Activated gamma-delta T cell treated with anti-CD3 and anti-CD28 coated beads, Interleukin-2, amount 50 U/mL, for 16 hours (primary cell): ENCODE measurements at regions not wholly inside any gene's neighbourhood (a gene's known extent, or its start where the extent isn't known, plus 50 kb on each side); places are given as distances from the start of the nearest gene placed in this dataset.
"Not testable (repeated sequence)": the region's sequence is repeated elsewhere in the genome, so short reads cannot be mapped to it uniquely, and the experiment has no call there.

Experiments
- DNase-seq: peaks from one replicate; pipeline ENCODE4 v3.0.0-alpha.2; 2020; ENCODE audit warnings: low read depth

- no peak for DNase-seq
Observed at GRCh38 chr22:46040471-46041465, 63.8 kb upstream of the WNT7B start.

DNA sequence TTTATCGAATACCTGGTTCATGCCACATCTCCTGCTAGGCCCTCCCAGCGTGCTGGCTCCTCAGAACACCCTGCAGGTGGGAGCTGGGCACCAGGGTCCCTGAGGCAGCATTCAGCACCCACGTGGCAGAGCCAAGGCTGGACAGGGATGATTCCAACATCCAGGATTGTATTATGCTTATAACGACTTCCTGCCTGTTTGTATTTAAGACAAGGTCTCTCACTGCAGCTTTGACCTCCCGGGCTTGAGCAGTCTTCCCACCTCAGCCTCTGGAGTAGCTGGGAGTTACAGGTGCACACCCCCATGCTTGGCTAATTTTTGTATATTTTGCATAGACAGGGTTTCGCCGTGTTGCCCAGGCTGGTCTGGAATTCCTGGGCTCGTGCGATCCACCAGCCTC lies 64.7 kb upstream of the WNT7B start:
- DNase-seq: no peak

DNA sequence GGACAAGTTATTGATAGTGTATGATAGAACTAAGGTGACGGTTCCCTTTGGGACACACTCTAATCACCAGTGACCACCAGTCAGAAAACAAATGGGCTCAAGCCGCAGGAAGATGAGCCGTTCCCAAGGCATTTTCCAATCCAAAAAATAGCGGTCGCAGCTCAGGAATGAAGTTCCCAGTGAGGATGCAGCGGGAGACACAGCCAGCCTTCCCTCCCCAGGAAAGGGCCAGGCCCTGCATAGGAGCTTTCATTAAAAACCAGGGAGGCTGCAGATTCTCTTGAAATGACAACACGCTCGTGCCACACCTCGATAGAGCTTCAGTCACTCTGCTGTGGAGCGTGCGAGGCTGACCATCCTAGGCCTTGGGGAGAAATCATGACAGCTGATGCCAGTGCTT lies 65.8 kb upstream of the WNT7B start:
- no peak for DNase-seq

DNA sequence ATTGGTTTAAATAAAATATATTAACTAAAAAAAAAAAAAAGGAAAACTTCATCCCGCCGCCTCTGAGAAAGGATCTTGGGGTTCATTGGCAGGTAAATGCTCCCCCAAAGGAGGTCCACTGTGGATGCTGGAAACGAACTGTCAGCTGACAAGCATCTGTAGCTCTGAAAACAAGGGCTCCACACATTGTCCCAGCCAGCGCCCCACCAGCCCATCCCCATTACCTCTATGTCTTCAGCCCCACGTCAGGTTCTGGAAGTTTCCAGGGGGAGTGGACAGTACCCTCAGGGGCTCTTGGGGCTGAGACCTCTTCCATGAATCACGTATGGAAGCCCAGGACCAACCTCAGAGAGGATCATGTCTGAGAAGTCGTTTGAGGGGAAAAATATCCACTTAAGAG lies 66.4 kb upstream of the WNT7B start:
- no peak for DNase-seq

- no peak for DNase-seq
Observed at GRCh38 chr22:46043816-46044620, 67.1 kb upstream of the WNT7B start.

GRCh38 chr22:46044621-46045458 lies 67.9 kb upstream of the WNT7B start:
- DNase-seq: no peak

DNA sequence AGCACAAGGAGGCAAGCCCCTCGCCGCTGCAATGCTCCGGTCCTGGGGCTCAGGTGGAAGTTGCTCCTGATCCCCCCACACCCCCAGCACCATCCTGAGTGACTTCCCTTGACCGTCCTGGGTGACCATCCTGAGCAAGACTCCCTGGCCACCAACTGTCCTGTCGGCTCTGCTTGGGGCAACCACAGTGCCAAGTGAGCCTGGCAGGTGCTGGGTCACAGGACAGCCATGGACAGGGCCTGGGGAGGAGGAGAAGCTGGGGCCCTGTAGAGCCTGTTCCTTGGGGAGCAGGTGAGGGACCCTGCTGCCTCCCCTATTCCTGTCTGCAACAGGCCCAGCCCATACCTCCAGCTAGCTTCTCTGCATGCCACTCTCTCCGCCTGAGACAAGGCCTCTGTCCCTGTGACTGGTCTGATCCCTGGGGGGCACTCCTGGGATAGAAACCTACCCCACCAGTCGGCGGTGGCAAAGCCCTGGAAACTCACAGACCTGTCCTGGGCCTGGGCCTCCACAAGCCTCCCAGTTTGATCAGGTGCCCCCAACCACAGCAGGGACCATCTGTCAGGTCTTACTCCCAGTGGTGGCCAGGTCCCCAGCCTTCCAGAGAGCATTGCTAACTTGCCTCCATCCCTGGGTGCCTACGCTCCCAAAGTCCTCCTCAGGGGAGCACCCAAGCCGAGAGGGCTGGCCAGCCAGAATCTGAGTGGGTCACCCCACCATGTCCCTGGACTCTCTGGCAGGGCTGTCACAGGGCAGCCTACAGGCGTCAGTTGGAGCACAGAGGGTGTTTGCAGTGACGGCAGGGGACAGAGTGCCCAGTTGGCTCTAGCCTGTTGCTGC lies 68.7 kb upstream of the WNT7B start:
- DNase-seq: no peak

DNA sequence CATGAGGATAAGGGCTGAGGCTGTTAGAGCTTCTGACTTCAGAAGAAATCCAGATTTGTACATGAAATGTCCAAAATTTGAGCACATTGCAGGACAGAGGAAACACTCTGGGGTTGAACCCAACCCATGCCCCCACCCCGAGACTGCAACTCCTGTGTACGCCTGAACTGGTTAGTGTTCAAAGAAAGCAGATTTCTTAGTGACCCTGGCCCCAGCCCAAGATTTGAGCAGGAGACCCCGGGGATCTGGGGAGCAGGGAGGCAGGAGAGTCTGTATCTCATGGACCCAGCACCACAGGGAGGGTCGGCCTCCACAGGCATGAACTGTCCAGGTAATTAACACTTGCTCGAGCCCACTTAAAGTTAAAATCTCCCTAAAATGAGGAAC lies 69.3 kb upstream of the WNT7B start:
- no peak for DNase-seq

GRCh38 chr22:46047226-46047625 lies 70.3 kb upstream of the WNT7B start:
- no peak for DNase-seq

DNA sequence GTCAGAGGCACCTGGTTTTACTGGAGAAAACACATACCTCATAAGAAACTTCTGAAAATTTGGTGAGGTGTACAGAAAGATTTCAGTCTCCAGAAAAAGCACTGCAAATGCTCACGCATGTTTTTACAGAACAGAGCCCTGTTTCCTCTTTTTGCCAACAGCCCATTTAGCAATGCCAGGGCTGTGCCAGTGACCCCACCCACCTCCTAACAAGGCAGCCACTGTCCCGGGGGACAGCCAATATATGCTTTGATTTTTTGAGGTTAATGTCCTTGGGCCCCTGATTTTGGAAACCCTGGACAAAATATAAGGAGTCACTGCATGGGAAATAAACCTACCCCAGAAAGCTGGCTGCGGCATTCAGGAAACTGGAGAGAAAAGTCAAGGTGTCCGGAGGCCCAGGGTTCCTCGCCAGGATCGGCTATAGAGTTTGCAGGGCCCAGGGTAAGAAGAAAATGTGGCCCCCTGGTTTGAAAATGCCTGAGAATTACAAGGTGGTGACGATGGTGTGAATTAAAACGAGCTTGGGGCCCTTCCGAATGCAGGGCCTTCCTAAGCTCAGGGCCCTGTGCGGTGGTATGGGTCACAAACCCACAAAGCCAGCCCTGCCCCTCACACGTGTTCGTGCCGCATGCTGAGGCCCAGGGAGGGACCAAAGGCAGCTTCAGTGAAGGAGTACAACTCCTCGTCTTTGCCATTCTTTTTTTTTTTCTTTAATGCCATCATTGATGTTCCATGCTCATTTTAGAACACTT lies 71.1 kb upstream of the WNT7B start:
- no peak for DNase-seq

GRCh38 chr22:46048661-46049060 lies 71.7 kb upstream of the WNT7B start:
- not testable (repeated sequence) for DNase-seq

- no peak for DNase-seq
Observed at GRCh38 chr22:46049726-46050450, 72.9 kb upstream of the WNT7B start.

GRCh38 chr22:46050451-46050845 lies 73.5 kb upstream of the WNT7B start:
- DNase-seq: no peak

DNA sequence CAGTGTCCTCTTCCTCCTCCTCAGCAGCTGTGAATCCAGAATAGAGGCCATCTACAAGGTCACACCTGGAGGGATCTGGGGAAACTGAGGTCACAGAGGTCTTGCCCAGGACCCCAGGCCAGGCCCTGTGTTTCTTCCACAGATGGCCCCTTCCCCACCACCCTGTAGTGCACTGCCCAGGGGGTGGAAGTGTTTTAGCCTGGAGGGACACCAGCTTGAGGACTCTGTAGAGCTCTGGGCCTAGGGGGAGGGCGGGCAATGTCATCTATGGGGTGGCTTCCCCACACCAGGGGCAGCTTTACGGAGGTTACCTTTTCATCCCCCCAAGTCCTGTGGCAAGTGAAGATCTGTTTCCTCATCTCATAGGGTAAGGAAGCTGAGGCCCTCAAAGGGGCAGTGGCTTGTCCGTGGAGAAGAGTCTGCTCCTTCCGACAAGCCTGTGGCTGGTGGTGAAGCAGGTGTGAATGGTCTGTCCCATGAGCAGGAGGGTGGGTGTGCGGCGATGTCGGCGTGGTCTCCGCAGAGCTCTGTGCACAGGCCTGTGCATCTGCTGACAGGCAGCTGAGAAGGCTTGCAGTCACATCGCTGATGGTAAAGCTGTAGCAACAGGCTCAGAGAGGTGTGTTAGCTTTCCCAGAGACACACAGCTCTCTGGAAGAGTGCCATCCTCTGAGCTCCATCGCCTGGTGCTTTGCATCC lies 74.1 kb upstream of the WNT7B start:
- no peak for DNase-seq

DNA sequence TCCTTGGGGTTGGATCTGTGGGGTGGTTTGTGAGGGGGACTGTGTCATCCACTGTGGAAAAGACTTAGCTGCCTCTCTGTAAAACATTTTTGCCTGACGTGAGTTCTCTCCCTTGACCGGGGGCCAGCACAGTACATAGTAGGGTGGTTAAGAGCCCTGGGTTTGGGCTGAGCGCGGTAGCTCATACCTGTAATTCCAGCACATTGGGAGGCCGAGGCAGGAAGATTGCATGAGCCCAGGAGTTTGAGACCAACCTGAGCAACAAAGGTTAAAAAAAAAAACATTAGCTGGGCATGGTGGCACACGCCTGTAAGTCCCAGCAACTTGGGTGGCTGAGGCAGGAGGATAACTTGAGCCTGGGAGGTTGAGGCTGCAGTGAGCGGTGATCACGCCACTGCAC lies 74.7 kb upstream of the WNT7B start:
- DNase-seq: no peak

DNA sequence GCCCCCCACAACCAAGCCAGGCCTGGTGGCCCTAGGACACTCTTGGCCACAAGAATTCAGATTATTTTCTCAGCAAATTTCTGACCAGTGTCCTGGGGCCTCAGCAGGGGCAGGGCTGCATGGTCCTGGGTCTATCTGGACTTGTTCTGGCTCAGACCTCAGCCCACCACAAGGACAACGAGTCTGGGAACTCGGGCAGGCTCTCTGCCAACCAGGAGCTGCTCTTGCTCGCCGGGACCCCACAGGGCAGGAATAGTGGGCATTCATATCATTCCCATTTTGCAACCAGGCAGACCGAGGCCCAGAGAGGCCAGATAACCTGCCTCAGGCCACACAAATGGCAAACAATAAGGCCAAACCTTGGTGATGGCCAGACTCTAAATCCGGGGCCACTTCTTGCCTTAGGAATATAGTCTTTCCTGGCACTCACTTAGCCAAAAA lies 75.4 kb upstream of the WNT7B start:
- no peak for DNase-seq

- DNase-seq: no peak
Observed at GRCh38 chr22:46052801-46053562, 76.0 kb upstream of the WNT7B start.

- DNase-seq: no peak
Observed at GRCh38 chr22:46053563-46054090, 76.7 kb upstream of the WNT7B start.
